Naive thymus-derived CD8-positive, alpha-beta T cell (primary cell): ENCODE measurements at regions not wholly inside any gene's neighbourhood (a gene's known extent, or its start where the extent isn't known, plus 50 kb on each side); places are given as distances from the start of the nearest gene placed in this dataset.

ENCODE experiments used
- ATAC-seq, 2 donors: fragments of 150-1000 bp; cut with Tn5 transposase in 1 of 2; sonication (Bioruptor Pico), chemical (Tn5 transposase) in 1 of 2; 1 replicate in 1 of 2; 2 replicates in 1 of 2; pipeline ENCODE4 v1.10.0; 2021; ENCODE audit warnings: mild to moderate bottlenecking in 2 of 2, moderate library complexity in 2 of 2
- POLR2A ChIA-PET: fragments of 350-600 bp; sonication (Branson Sonifier 250); formaldehyde crosslinking; loops from one replicate; lab custom pipeline; 2021; ENCODE audit warnings: antibody characterized with exemption; lab: Charles Lee
- DNase-seq, 10 donors: peaks; one replicate each; pipeline versions ENCODE4 v3.0.0 to v3.0.0-alpha.2; 2020 to 2022
- H3K27ac Mint-ChIP-seq, 10 donors: one replicate each; pipeline ENCODE4 v1.8.0; 2020 to 2022; ENCODE audit warnings: mild to moderate bottlenecking in 10 of 10, mixed read lengths in 10 of 10, moderate library complexity in 4 of 10, inconsistent platforms in 1 of 10
- H3K27me3 Mint-ChIP-seq, 5 donors: one replicate each; pipeline ENCODE4 v1.8.0; 2021 to 2022; ENCODE audit warnings: mixed read lengths in 5 of 5
- H3K36me3 Mint-ChIP-seq, 3 donors: one replicate each; pipeline ENCODE4 v1.8.0; 2020 to 2022; ENCODE audit warnings: mixed read lengths in 3 of 3, mild to moderate bottlenecking in 2 of 3, inconsistent platforms in 1 of 3
- H3K4me1 Mint-ChIP-seq, 4 donors: one replicate each; pipeline ENCODE4 v1.8.0; 2021 to 2022; ENCODE audit warnings: mixed read lengths in 4 of 4
- H3K4me3 Mint-ChIP-seq, 10 donors: one replicate each; pipeline ENCODE4 v1.8.0; 2020 to 2022; ENCODE audit warnings: mild to moderate bottlenecking in 10 of 10, mixed read lengths in 10 of 10, moderate library complexity in 6 of 10, inconsistent platforms in 1 of 10
- H3K9me3 Mint-ChIP-seq, 9 donors: one replicate each; pipeline ENCODE4 v1.8.0; 2020 to 2022; ENCODE audit warnings: mixed read lengths in 9 of 9, mild to moderate bottlenecking in 3 of 9, inconsistent platforms in 1 of 9, moderate library complexity in 1 of 9

DNA sequence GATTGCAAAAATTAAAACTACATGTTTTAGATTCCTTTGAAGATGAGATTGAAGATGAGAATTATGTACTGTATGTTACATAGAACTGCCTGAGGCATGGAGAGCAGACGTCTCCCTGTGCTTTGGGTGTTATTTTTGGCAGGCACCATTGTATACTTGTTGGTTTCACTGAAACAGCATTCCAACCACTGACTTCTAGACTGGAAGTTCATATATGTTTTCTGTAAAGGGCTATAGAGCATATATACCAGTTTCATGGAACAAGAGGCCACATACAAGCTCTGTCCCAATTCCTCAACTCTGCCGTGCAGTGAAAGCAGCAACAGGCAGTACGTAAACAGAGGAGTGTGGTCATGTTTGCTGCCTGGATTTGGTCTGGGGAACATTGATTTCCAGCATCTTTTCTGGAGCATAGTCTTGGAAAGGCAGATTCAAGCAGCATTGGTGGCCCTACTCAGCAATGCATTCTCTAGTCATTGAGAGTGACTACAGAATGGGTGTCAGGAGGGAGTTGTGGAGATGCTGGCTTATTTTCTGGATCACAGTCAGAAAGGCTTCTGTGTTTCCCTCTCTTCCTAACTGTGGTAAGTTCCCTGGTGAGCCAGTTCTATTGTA lies 57.6 kb upstream of the CNTN1 start:
- no peak overlapping the region for H3K27ac Mint-ChIP-seq
- peaks cover 0 to 11% (median 1%) of the 10 kb centered on the region in 9 donors for H3K9me3 Mint-ChIP-seq
- H3K4me3 Mint-ChIP-seq: no peak overlapping the region
- no peaks in the 10 kb centered on the region for H3K27me3 Mint-ChIP-seq
- H3K4me1 Mint-ChIP-seq: no peaks in the 10 kb centered on the region
- ATAC-seq (no peak), DNase-seq (no peak)
- POLR2A ChIA-PET: no interaction called here
- no peaks in the 10 kb centered on the region for H3K36me3 Mint-ChIP-seq

DNA sequence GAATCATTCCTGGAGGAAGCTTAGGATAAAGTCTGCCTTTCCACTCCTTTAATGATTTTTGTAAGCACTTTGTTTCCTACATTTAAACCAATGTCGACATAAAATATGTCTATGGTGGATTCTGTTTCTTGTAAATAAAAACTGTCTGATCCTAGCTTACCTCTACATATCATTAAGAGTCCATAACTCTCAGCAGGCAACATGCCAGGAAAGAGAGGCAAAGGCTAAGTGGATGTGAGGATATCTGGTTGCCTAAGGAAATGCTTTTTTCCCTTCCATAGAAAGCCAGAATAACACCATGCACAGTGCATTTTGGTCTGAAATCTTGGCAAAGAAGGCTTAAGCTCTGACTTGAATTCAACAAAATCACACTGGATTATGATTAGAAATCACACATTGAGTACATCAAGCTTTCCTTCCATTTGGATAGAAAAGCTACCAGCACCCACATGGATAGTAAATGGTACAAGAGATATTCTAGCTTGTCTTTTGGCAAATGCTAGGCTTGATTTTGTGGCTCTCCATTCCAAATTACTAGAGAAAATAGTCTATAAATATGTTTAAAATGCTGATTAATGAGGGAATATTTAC lies 57.0 kb upstream of the CNTN1 start:
- POLR2A ChIA-PET: no interaction called here
- no peak overlapping the region for H3K4me3 Mint-ChIP-seq
- H3K36me3 Mint-ChIP-seq: no peaks in the 10 kb centered on the region

More for the DNA sequence above, 57.0 kb upstream of the CNTN1 start:
- H3K27ac Mint-ChIP-seq: no peak overlapping the region
- ATAC-seq (no peak), DNase-seq (no peak)
- H3K9me3 Mint-ChIP-seq: peaks cover under 1 to 13% (median 2%) of the 10 kb centered on the region in 9 donors
- no peaks in the 10 kb centered on the region for H3K27me3 Mint-ChIP-seq
- H3K4me1 Mint-ChIP-seq: no peaks in the 10 kb centered on the region
